NT2/D1 (cell line): ENCODE measurements at regions not wholly inside any gene's neighbourhood (a gene's known extent, or its start where the extent isn't known, plus 50 kb on each side); places are given as distances from the start of the nearest gene placed in this dataset.

Experiments
- DNase-seq: peaks from one replicate; pipeline ENCODE4 v3.0.0-alpha.2; 2011; ENCODE audit warnings: low read depth, low spot score
- H3K27me3 ChIP-seq: 2 replicates; pipeline ENCODE4 v1.6.0; 2011; ENCODE audit warnings: mild to moderate bottlenecking; ENCODE audit not compliant: insufficient read length, insufficient read depth
- H3K36me3 ChIP-seq: 2 replicates; pipeline ENCODE4 v1.6.1; 2011; ENCODE audit warnings: mild to moderate bottlenecking, low read length, mixed read lengths; ENCODE audit not compliant: insufficient read depth, insufficient read length
- H3K4me1 ChIP-seq: 2 replicates; pipeline ENCODE4 v1.5.1; 2011; ENCODE audit not compliant: insufficient read depth, insufficient read length
- H3K4me3 ChIP-seq: 2 replicates; pipeline ENCODE4 v1.5.1; 2011; ENCODE audit warnings: low read depth; ENCODE audit not compliant: insufficient read length
- H3K9ac ChIP-seq: 2 replicates; pipeline ENCODE4 v1.6.0; 2011; ENCODE audit warnings: low read depth; ENCODE audit not compliant: insufficient read length
- H3K9me3 ChIP-seq: 2 replicates; pipeline ENCODE4 v1.5.1; 2011; ENCODE audit warnings: mild to moderate bottlenecking, low read length; ENCODE audit not compliant: insufficient read depth
- SUZ12 ChIP-seq: IDR thresholded peaks from 2 replicates; pipeline ENCODE4 v1.6.1; 2011; ENCODE audit not compliant: insufficient read length, insufficient read depth; ENCODE audit errors: extremely low read depth
- YY1 ChIP-seq: IDR thresholded peaks from 2 replicates; pipeline ENCODE4 v1.6.1; 2011; ENCODE audit not compliant: insufficient read length, insufficient read depth
- ZNF274 ChIP-seq: IDR thresholded peaks from 2 replicates; pipeline ENCODE4 v1.6.1; 2011; ENCODE audit warnings: mild to moderate bottlenecking, low read depth, low read length

- Histone ChIP-seq H3K36me3 (no peaks in the 10 kb centered on the region), H3K9ac (no peak overlapping the region), H3K9me3 (no peaks in the 10 kb centered on the region), H3K4me3 (no peak overlapping the region), H3K27me3 (no peaks in the 10 kb centered on the region), H3K4me1 (no peaks in the 10 kb centered on the region)
- DNase-seq, result no peak
- TF ChIP-seq YY1 (no peak), SUZ12 (no peak), ZNF274 (no peak)
Observed at GRCh38 chr10:30114881-30115625, 55.7 kb upstream of the JCAD start.

- H3K4me1 ChIP-seq, result no peaks in the 10 kb centered on the region
- TF ChIP-seq YY1 (no peak), SUZ12 (no peak), ZNF274 (no peak)
- no peak for DNase-seq
- no peaks in the 10 kb centered on the region for H3K36me3 ChIP-seq
- no peaks in the 10 kb centered on the region for H3K27me3 ChIP-seq
- H3K4me3 ChIP-seq, result no peak overlapping the region
- no peaks in the 10 kb centered on the region for H3K9me3 ChIP-seq
- no peak overlapping the region for H3K9ac ChIP-seq
Observed at GRCh38 chr10:30114401-30114800, 55.0 kb upstream of the JCAD start.

GRCh38 chr10:30111340-30112022 lies 52.1 kb upstream of the JCAD start:
- Histone ChIP-seq H3K36me3 (no peaks in the 10 kb centered on the region), H3K9me3 (no peaks in the 10 kb centered on the region), H3K27me3 (no peaks in the 10 kb centered on the region), H3K4me1 (no peaks in the 10 kb centered on the region), H3K9ac (no peak overlapping the region), H3K4me3 (no peak overlapping the region)
- TF ChIP-seq YY1 (no peak), SUZ12 (no peak), ZNF274 (no peak)
- DNase-seq, result no peak
